Omental fat pad (tissue), 3 donors: ENCODE measurements at regions not wholly inside any gene's neighbourhood (a gene's known extent, or its start where the extent isn't known, plus 50 kb on each side); places are given as distances from the start of the nearest gene placed in this dataset.

Experiments
- ATAC-seq: fragments of 150-250 bp; one replicate; pipeline ENCODE4 v1.9.1; 2016; ENCODE audit warnings: mild to moderate bottlenecking, moderate library complexity; ENCODE audit not compliant: low FRiP score
- DNase-seq: peaks from one replicate; pipeline ENCODE4 v3.0.0-alpha.2; 2019; ENCODE audit warnings: low spot score
- CTCF ChIP-seq, 3 donors: fragments of 450-650 bp; IDR thresholded peaks; one replicate each; pipeline ENCODE4 v1.5.1; 2016 to 2017; ENCODE audit warnings: antibody characterized with exemption in 3 of 3, mild to moderate bottlenecking in 3 of 3, moderate library complexity in 2 of 3

- ATAC-seq: no peak
- peak; percentile 72 for DNase-seq
- peak in 1 of 3 donors; percentile 24 for TF ChIP-seq CTCF (IDR thresholded peaks at IDR 0.05)
Measured at GRCh38 chr13:26482451-26483197, 74.9 kb upstream of the WASF3 start.

- ATAC-seq (no peak), DNase-seq (no peak)
- no peak for TF ChIP-seq CTCF (IDR thresholded peaks at IDR 0.05)
Measured at GRCh38 chr13:26483546-26483945, 73.9 kb upstream of the WASF3 start.

GRCh38 chr13:26484196-26484595 lies 73.3 kb upstream of the WASF3 start:
- no peak for ATAC-seq
- no peak for TF ChIP-seq CTCF (IDR thresholded peaks at IDR 0.05)
- no peak for DNase-seq

- DNase-seq (no peak), ATAC-seq (no peak)
- no peak for TF ChIP-seq CTCF (IDR thresholded peaks at IDR 0.05)
Measured at GRCh38 chr13:26485288-26485687, 72.2 kb upstream of the WASF3 start.

GRCh38 chr13:26485786-26486185 lies 71.7 kb upstream of the WASF3 start:
- no peak for DNase-seq
- no peak for ATAC-seq
- TF ChIP-seq CTCF (IDR thresholded peaks at IDR 0.05): no peak

- TF ChIP-seq CTCF (IDR thresholded peaks at IDR 0.05): no peak
- ATAC-seq (no peak), DNase-seq (no peak)
Measured at GRCh38 chr13:26486550-26486949, 70.9 kb upstream of the WASF3 start.

GRCh38 chr13:26487781-26488180 lies 69.7 kb upstream of the WASF3 start:
- ATAC-seq (no peak), DNase-seq (no peak)
- no peak for TF ChIP-seq CTCF (IDR thresholded peaks at IDR 0.05)
